ENCODE measurements at regions not wholly inside any gene's neighbourhood (a gene's known extent, or its start where the extent isn't known, plus 50 kb on each side); places are given as distances from the start of the nearest gene placed in this dataset.
"Not testable (repeated sequence)": the region's sequence is repeated elsewhere in the genome, so short reads cannot be mapped to it uniquely, and the experiment has no call there.

DNA sequence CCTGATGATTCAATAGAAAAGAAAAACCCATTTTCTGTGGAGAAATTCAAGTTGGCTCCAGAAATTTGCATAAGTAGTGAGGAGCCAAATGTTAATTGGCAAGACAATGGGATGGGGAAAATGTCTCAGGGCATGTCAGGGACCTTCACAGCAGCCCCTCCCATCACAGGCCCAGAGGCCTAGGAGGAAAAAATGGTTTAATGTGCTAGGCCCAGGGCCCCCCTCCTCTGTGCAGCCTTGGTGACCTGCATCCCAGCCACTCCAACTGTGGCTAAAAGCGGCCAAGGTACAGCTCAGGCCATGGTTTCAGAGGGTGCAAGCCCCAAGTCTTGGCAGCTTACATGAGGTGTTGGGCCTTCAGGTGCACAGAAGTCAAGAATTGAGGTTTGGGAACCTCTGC is 74.1 kb upstream of the IBSP start:
- TF ChIP-seq EZH2 (IDR thresholded peaks at IDR 0.05; ENCODE audit: low read length), result not testable (repeated sequence)
- TF ChIP-seq, protein P1, sequence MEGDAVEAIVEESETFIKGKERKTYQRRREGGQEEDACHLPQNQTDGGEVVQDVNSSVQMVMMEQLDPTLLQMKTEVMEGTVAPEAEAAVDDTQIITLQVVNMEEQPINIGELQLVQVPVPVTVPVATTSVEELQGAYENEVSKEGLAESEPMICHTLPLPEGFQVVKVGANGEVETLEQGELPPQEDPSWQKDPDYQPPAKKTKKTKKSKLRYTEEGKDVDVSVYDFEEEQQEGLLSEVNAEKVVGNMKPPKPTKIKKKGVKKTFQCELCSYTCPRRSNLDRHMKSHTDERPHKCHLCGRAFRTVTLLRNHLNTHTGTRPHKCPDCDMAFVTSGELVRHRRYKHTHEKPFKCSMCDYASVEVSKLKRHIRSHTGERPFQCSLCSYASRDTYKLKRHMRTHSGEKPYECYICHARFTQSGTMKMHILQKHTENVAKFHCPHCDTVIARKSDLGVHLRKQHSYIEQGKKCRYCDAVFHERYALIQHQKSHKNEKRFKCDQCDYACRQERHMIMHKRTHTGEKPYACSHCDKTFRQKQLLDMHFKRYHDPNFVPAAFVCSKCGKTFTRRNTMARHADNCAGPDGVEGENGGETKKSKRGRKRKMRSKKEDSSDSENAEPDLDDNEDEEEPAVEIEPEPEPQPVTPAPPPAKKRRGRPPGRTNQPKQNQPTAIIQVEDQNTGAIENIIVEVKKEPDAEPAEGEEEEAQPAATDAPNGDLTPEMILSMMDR (optimal IDR thresholded peaks at IDR 0.05 in 1 of 3, IDR thresholded peaks at IDR 0.05 in 1 of 3, conservative IDR thresholded peaks at IDR 0.05 in 1 of 3; ENCODE audit: extremely low read depth in 1 of 3, insufficient read depth in 2 of 3, low read length in 3 of 3), result not testable (repeated sequence)

Measured in keratinocyte (primary cell).